Stomach (tissue), 4 donors: ENCODE measurements at regions not wholly inside any gene's neighbourhood (a gene's known extent, or its start where the extent isn't known, plus 50 kb on each side); places are given as distances from the start of the nearest gene placed in this dataset.

Experiments used
- CTCF ChIP-seq, 7 experiments: fragments of 450-650 bp in 4 of 7; fragments of 200-600 bp in 3 of 7; sonication (generic) in 3 of 7; IDR thresholded peaks; one replicate each; pipeline ENCODE4 v1.5.1; 2016 to 2019; ENCODE audit warnings: antibody characterized with exemption in 7 of 7, control low read depth in 2 of 7, mild to moderate bottlenecking in 1 of 7
- POLR2A ChIP-seq, 4 donors: fragments of 450-650 bp; IDR thresholded peaks; one replicate each; pipeline ENCODE4 v1.6.1; 2016; ENCODE audit warnings: antibody characterized with exemption in 4 of 4, control low read depth in 2 of 4, mild to moderate bottlenecking in 1 of 4, moderate library complexity in 1 of 4

- TF ChIP-seq CTCF (IDR thresholded peaks at IDR 0.05), result no peak
- no peak for TF ChIP-seq POLR2A (IDR thresholded peaks at IDR 0.05)
These were observed 2144.6 kb upstream of the ACO1 start for GRCh38 chr9:30239878-30240277.
